ENCODE measurements at regions not wholly inside any gene's neighbourhood (a gene's known extent, or its start where the extent isn't known, plus 50 kb on each side); places are given as distances from the start of the nearest gene placed in this dataset.

GRCh38 chr9:94498801-94499453, 56.0 kb upstream of the PCAT7 start:
- TF ChIP-seq EZH2 (IDR thresholded peaks at IDR 0.05; ENCODE audit: insufficient read depth, low read length) (no peak), CTCF (IDR thresholded peaks at IDR 0.05; ENCODE audit: insufficient read depth, low read depth, low read length) (no peak)

Data from astrocyte (in vitro differentiated cells and primary cell).